SK-N-MC (cell line): ENCODE measurements at regions not wholly inside any gene's neighbourhood (a gene's known extent, or its start where the extent isn't known, plus 50 kb on each side); places are given as distances from the start of the nearest gene placed in this dataset.

ENCODE experiments used
- EZH2 ChIP-seq: fragments of 200-600 bp; sonication (generic); IDR thresholded peaks from one replicate; pipeline ENCODE4 v1.6.1; 2017; ENCODE audit warnings: antibody characterized with exemption
- FOXP2 ChIP-seq: optimal IDR thresholded peaks from 2 replicates; pipeline ENCODE3; 2011; ENCODE audit warnings: mild to moderate bottlenecking, moderate library complexity; ENCODE audit not compliant: insufficient read depth; ENCODE audit errors: extremely low read length, control extremely low read depth
- POLR2AphosphoS5 ChIP-seq: IDR thresholded peaks from 2 replicates; pipeline ENCODE4 v1.6.1; 2012; ENCODE audit warnings: mild to moderate bottlenecking, low read depth, low read length, borderline replicate concordance

GRCh38 chr3:87546216-87546615, 269.8 kb upstream of the POU1F1 start:
- TF ChIP-seq POLR2AphosphoS5, result no peak
- TF ChIP-seq FOXP2, result no peak
- no peak for TF ChIP-seq EZH2
